Suprapubic skin (tissue), 4 donors: ENCODE measurements at regions not wholly inside any gene's neighbourhood (a gene's known extent, or its start where the extent isn't known, plus 50 kb on each side); places are given as distances from the start of the nearest gene placed in this dataset.

Experiments
- DNase-seq, 2 donors: peaks; one replicate each; pipeline ENCODE4 v3.0.0-alpha.2; 2019; ENCODE audit warnings: low spot score in 2 of 2
- H3K27ac ChIP-seq: fragments of 200-600 bp; sonication (generic); one replicate; pipeline ENCODE4 v1.5.1; 2019
- H3K27me3 ChIP-seq: fragments of 200-600 bp; sonication (generic); one replicate; pipeline ENCODE4 v1.5.1; 2019
- H3K36me3 ChIP-seq: fragments of 200-600 bp; sonication (generic); one replicate; pipeline ENCODE4 v1.5.1; 2019
- H3K4me1 ChIP-seq: fragments of 200-600 bp; sonication (generic); one replicate; pipeline ENCODE4 v1.5.1; 2019
- H3K4me3 ChIP-seq: fragments of 200-600 bp; sonication (generic); one replicate; pipeline ENCODE4 v1.5.1; 2019; ENCODE audit warnings: mild to moderate bottlenecking
- H3K9me3 ChIP-seq: fragments of 200-600 bp; sonication (generic); one replicate; pipeline ENCODE4 v1.5.1; 2019
- CTCF ChIP-seq, 2 donors: fragments of 200-600 bp in 1 of 2; fragments of 450-650 bp in 1 of 2; sonication (generic) in 1 of 2; IDR thresholded peaks; one replicate each; pipeline ENCODE4 v1.5.1; 2016 to 2019; ENCODE audit warnings: antibody characterized with exemption in 2 of 2, mild to moderate bottlenecking in 1 of 2, moderate library complexity in 1 of 2
- EP300 ChIP-seq: sonication (generic); formaldehyde crosslinking; IDR thresholded peaks from one replicate; pipeline ENCODE4 v1.6.1; 2017; ENCODE audit warnings: antibody characterized with exemption
- POLR2A ChIP-seq, 2 donors: fragments of 450-650 bp; IDR thresholded peaks; one replicate each; pipeline ENCODE4 v1.6.1; 2017; ENCODE audit warnings: antibody characterized with exemption in 2 of 2, mild to moderate bottlenecking in 2 of 2, moderate library complexity in 2 of 2
- POLR2AphosphoS5 ChIP-seq, 3 donors: sonication (generic); formaldehyde crosslinking; IDR thresholded peaks; one replicate each; pipeline ENCODE4 v1.6.1; 2017; ENCODE audit warnings: antibody characterized with exemption in 3 of 3
- WGBS: methylation state at CpG from one replicate; pipeline ENCODE4 v1.1.5; 2018; 5-methylcytosine and 5-hydroxymethylcytosine counted together

- no peak overlapping the region for H3K27ac ChIP-seq
- no peaks in the 10 kb centered on the region for H3K36me3 ChIP-seq
- H3K9me3 ChIP-seq, result no peaks in the 10 kb centered on the region
- WGBS, result 53% methylated on average over 2 of the region's 2 CpGs
- peaks cover 15% of the 10 kb centered on the region for H3K4me1 ChIP-seq
- no peak for TF ChIP-seq POLR2A (IDR thresholded peaks at IDR 0.05)
- no peak for TF ChIP-seq EP300
- TF ChIP-seq POLR2AphosphoS5 (IDR thresholded peaks at IDR 0.05), result no peak
- no peak for TF ChIP-seq CTCF (IDR thresholded peaks at IDR 0.05)
- DNase-seq, result no peak
- no peak overlapping the region for H3K4me3 ChIP-seq
- H3K27me3 ChIP-seq, result peaks cover 2% of the 10 kb centered on the region
Measured at GRCh38 chr12:11954181-11954580, 116.6 kb upstream of the BCL2L14 start.

GRCh38 chr12:11958221-11959091 lies 112.3 kb upstream of the BCL2L14 start:
- peaks cover 2% of the 10 kb centered on the region for H3K27me3 ChIP-seq
- H3K4me1 ChIP-seq, result no peaks in the 10 kb centered on the region
- no peak overlapping the region for H3K27ac ChIP-seq
- no peak overlapping the region for H3K4me3 ChIP-seq
- no peak for DNase-seq
- 71% methylated on average over 9 of the region's 9 CpGs for WGBS
- no peak for TF ChIP-seq CTCF (IDR thresholded peaks at IDR 0.05)
- TF ChIP-seq POLR2AphosphoS5 (IDR thresholded peaks at IDR 0.05), result no peak
- TF ChIP-seq POLR2A (IDR thresholded peaks at IDR 0.05), result no peak
- TF ChIP-seq EP300, result no peak
- no peaks in the 10 kb centered on the region for H3K9me3 ChIP-seq
- no peaks in the 10 kb centered on the region for H3K36me3 ChIP-seq

- no peak for TF ChIP-seq POLR2A (IDR thresholded peaks at IDR 0.05)
- no peak for TF ChIP-seq CTCF (IDR thresholded peaks at IDR 0.05)
- TF ChIP-seq POLR2AphosphoS5 (IDR thresholded peaks at IDR 0.05), result no peak
- no peak for TF ChIP-seq EP300
- no peaks in the 10 kb centered on the region for H3K36me3 ChIP-seq
- WGBS, result 78% methylated on average over 9 of the region's 9 CpGs
- no peak overlapping the region for H3K4me3 ChIP-seq
- peaks cover 2% of the 10 kb centered on the region for H3K27me3 ChIP-seq
- H3K27ac ChIP-seq, result no peak overlapping the region
- H3K4me1 ChIP-seq, result no peaks in the 10 kb centered on the region
- no peaks in the 10 kb centered on the region for H3K9me3 ChIP-seq
- no peak for DNase-seq
Measured at GRCh38 chr12:11959117-11959823, 111.5 kb upstream of the BCL2L14 start.

- no peak overlapping the region for H3K4me3 ChIP-seq
- H3K9me3 ChIP-seq, result no peaks in the 10 kb centered on the region
- H3K36me3 ChIP-seq, result no peaks in the 10 kb centered on the region
- H3K4me1 ChIP-seq, result no peaks in the 10 kb centered on the region
- TF ChIP-seq CTCF (IDR thresholded peaks at IDR 0.05), result no peak
- TF ChIP-seq EP300, result no peak
- TF ChIP-seq POLR2A (IDR thresholded peaks at IDR 0.05), result no peak
- TF ChIP-seq POLR2AphosphoS5 (IDR thresholded peaks at IDR 0.05), result no peak
- H3K27ac ChIP-seq, result no peak overlapping the region
- WGBS, result 70% methylated on average over 6 of the region's 6 CpGs
- no peak for DNase-seq
- H3K27me3 ChIP-seq, result peaks cover 2% of the 10 kb centered on the region
Measured at GRCh38 chr12:11960646-11961045, 110.1 kb upstream of the BCL2L14 start.

GRCh38 chr12:11961686-11962085 lies 109.1 kb upstream of the BCL2L14 start:
- Histone ChIP-seq H3K27ac (no peak overlapping the region), H3K36me3 (no peaks in the 10 kb centered on the region), H3K4me1 (no peaks in the 10 kb centered on the region), H3K4me3 (no peak overlapping the region), H3K9me3 (no peaks in the 10 kb centered on the region), H3K27me3 (no peaks in the 10 kb centered on the region)
- TF ChIP-seq CTCF (IDR thresholded peaks at IDR 0.05) (no peak), POLR2A (IDR thresholded peaks at IDR 0.05) (no peak), EP300 (no peak), POLR2AphosphoS5 (IDR thresholded peaks at IDR 0.05) (no peak)
- 62% methylated on average over 5 of the region's 5 CpGs for WGBS
- DNase-seq, result no peak
